NCI-H345 (cell line): ENCODE measurements at regions not wholly inside any gene's neighbourhood (a gene's known extent, or its start where the extent isn't known, plus 50 kb on each side); places are given as distances from the start of the nearest gene placed in this dataset.

ENCODE experiments used
- DNase-seq: peaks from one replicate; lab custom pipeline; 2025; lab: John Stamatoyannopoulos, UW

DNA sequence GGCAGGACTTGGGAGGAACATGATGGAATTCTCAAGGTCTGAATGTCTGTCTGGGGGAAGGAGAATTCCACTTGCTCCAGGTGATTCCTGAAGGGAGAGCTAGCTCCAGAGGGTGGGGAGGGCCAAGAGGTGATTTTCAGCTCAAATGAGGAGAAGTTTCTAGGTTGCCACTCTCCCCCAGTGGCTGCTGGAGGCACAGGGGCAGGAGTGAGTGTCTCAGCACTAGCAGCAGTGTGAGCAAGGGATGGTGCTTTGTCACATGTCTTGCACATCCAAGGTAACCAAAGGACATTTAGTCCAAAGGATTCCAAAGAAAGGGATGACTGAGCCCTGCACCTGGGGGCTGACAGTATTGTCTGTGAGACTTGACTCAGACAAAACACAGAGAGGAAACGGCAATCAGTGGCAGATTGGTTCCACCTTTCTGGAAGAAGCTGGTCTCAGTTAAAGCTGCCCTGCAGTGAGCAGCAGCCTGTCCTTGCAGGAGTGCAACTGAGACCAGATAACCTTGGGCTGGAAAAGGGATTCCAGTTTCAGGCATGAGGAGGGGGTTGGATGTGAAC is 51.2 kb upstream of the PCBD1 start:
- DNase-seq: no peak

DNA sequence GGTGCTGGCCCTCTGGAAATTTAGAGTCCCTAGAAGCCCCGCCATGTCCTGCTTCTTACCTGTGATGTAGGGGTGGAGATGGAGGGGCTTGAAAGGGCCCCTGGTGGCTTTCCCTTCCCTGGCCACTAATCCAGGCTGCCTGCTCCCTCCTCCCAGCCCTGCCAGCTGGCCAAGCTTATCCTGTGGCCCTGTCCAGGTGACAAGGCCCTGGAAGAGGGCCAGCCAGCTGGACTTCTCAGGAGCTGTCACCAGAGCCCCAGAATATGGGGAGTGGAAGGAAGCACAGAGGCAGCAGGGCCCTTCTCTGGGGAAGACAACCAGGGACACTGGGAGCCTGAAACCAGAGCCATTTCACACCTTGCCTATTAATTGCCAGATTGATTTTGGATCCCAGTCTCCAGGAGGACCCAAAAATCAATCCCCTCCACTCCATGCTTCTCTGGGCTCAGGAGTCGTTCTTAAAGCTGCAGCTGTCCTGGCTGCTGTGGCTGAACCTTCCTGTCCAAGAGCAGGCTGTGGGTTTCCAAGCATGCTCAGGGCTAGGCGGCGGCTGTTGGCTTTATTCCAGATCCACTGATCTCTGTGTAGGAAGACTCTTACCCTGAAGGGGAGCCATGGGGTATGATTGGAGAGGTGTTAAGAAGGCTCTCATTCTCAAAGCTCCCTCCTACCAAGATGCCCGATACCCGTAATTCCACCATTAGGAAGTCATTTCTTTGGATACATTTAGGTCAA is 52.6 kb upstream of the PCBD1 start:
- peak; percentile 2 for DNase-seq

DNA sequence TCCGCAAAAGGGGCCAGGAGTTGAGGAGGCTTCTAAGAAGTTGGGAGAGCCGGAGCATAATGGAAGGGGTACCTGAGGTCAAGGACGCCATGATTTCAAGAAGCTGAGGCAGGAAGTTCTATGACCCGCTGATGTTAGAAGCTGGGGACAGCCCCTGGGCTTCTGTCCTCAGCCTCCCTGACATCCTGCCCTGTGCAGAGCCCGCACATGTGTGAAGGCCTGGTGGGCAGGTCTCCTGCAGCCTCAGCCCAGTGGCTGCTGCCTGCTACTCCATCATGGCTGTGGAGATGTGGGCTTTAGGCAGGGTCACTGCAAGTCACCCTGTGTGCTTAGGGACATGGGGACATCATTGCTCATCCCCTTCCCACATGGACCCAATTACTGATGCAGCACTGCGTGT is 53.8 kb upstream of the PCBD1 start:
- DNase-seq: no peak

DNA sequence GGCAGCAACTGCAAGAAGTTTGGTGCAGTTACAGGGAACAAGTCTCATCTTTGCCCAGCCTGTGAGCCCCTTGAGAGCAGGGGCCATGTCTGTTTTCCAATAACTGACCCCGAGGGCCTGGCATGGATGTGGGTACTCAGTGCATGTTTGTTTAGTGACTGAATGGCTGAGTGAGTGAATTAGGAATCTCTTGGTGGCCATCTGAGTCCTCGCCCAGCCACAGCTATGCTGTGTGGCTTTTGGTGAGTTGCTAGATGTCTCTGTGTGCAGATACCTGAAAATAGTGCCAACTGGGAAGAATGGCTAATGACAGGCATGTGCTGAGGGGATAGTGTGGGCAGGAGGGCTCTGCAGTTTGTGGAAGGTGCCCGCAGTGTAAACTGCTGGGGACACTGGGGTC is 54.4 kb upstream of the PCBD1 start:
- DNase-seq: no peak

DNA sequence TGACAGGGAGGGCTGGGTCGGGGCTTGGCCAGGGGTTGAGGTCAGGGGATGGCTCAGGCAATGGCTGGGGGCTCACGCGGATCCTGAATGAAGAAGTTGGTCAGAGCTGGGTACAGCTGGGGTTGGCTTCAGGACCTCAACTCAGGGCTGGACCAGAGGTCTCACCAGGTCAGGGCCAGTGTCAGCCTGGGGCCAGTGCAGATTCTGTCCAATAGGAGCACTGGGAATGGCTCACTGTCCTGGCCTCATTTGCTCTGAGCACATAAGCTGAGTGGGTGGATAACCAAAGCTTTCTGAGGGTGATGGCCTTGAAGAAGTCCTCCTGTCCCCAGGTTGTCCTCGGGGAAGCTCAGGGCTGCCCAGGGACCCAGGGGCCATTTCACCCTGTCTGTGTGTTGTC is 54.9 kb upstream of the PCBD1 start:
- DNase-seq: no peak

DNA sequence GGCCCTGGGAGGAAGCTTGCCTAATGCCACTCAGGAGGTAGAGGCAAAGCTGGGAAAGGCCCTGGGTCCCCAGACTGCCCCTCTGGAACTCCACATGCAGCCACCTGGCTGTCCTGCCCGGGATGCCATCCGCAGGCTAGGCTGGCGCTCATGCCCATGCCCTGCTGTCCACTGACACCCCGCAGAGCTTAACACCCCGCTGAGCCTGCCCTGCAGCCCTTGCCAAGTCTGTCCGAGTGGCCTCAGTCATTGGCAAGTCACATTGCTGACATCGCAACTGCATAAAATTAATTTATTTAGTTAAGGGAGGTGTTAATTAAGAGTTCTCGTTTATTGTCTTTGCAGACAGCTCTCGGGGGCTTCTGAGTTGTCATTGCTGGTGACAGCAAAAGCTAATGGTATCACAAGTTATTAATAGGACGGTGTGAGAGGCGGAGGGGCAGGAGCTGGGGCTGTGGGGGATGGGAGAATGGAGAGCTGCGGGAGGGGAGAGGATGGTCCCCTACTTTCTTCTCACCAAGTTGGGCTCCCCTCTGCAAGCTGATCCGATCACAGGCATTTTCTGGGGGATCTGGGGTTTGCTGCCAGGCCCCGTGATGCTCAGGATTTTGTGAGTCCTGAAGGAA is 55.6 kb upstream of the PCBD1 start:
- no peak for DNase-seq

DNA sequence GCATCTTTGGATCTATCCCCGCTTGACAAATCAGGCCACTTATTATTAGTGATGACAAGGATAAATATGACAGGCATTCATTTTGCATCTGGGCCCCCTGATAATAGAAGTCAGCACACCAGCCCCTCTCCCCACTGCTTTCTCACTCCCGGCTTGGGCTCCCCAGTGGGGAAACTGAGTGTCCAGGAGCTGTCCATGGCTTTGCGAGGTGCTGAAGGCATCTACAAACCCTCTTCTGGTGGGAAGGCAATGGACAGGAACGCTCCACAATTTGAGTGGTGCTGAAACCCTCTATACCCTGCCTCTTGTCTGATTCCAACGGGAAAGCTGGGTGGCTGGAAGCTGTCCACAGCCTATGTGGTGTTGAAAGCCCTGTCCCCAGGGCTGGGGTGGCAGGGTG is 61.7 kb upstream of the PCBD1 start:
- no peak for DNase-seq

DNA sequence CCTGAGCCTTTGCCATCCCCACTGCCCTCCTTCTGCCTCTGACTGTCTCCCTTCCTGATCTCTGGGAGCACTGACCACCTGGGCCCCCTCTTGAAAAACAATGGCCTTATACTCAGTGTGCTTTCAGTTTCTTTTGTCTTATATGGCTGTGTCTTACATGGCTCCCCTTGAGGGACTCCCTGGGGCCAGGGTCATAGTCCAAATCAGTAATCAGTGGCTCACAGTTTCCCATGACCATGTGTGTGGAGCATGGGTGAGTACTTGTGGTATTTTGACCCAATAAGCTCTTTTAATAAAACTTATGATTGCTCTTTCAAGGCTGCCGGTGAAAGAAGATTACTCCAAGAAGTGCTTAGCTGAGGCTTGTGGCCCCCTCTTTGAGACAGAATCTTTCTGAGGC is 62.4 kb upstream of the PCBD1 start:
- no peak for DNase-seq

DNA sequence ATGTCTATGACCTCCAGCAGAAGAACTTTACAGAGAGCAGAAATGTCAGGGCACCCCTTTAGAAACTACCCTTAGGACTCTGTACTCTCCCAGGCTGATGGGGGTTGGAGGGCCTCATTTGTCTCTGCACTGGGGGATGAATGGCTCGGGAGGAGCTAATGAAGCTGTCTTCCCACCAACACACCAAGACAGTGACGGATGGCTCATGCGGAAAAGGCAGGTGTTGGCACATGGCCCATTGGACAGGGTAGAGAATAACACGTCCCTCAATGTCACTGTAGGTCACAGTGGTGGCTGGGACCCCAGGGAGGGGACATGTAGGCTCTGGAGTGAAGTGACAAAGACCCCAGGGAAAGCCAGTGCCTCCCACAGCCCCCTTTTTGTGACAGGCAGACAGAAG is 64.0 kb upstream of the PCBD1 start:
- DNase-seq: no peak

DNA sequence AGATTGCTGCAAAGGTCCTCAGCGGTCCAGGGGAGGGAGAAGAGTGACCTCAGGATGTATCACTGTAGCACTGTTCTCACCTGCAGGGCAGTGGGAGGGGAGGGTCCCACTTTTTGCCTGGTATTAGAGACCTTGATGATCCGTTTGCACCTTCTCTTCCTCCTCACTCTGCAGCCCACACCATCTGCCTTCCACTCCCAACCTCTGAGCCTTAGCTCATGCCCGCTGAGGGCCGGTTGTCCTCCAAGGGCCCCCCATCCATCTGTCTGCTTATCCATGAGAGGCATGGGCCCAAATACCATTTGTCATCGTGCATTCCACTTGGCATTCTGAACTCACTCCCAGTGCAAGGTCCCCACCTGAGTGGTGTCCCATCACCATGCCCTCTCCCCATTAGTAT is 64.6 kb upstream of the PCBD1 start:
- DNase-seq: no peak

DNA sequence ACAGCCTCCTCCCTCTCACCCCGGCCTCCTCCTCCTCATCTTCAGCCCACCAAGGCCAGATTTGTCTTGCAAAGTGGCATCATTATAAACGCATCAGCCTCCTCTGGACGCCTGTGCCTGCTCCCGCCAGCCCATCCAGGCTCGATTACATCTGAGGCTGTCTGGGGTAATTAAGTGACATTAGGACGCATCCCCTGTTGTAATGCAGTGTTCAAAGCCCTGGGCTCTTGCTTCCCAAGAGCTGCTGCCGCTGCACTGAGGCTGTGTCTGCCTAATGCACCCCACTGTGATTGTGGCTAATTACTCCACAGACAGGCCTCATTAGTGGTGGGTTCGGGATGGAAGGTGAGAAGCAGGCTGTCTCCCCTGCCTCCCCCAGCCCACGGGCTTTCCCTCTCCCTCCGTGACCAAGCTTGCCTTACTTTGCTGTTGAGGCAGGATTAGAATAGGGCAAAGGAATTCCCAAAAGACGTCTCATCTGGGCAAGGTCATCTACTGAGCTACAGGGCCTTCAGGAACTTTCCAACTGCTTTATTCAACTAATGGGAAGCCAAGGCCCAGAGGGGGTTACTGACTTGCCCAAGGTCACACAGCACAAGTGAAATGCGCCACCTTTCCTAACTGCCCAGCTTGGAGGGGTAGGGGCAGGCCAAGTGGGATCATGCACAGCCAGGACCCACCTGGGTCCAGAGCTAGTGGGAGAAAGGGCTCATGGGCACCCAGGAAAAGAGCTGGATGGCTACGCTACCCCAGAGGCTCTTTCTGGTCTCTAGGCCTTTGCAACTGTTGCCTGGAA is 66.2 kb upstream of the PCBD1 start:
- no peak for DNase-seq

DNA sequence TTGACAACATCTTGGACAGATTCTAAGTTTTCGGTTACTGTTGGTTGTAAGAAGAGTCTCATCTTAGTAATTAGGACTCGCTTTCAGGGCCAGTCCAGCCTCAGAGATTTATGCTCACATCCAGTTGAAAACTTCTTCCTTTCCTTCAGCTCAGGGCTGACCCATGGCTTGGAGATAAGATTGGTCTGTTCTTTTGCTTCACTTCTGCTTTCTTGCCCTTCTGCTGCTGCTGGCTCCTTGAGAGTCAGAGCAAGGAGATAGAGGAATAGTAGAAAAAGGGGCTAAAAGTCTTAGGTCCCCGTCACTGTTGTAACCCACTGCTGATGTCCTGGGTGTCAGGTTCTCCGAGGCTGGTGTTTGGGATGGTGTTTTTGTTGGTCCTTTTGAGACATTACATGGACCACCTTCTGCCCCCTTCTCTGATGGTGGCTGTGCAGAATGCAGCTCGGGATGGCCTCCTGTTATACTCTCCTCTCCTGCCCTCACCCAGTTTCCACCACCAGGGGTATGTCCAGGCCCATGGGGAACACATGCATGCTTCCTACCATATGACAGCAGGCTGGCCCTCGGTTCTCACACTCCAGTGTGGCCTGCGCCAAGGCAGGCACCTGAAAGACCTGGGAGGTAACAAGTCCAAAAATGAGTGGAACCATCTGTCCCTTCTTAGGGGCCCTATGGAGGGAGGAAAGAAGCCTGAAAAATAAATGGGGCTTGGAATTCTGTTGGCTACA is 67.8 kb upstream of the PCBD1 start:
- no peak for DNase-seq

DNA sequence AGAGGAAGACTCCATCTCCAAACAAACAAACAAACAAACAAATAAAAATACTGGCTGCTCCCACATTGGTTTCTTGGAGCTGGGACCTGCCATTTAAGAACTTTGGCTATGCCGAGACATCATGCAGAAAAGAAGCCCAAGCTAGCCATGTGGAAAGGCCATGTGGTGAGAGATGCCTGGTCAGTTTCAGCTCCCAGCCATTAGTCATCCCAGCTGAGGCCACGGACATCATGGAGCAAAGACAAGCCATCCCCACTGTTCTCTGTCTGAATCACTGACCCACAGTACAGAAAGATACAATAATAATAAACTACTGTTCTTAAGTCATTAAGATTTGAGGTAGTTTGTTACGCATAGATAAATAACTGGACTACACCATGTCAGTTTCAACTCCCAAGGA is 70.0 kb upstream of the PCBD1 start:
- no peak for DNase-seq

DNA sequence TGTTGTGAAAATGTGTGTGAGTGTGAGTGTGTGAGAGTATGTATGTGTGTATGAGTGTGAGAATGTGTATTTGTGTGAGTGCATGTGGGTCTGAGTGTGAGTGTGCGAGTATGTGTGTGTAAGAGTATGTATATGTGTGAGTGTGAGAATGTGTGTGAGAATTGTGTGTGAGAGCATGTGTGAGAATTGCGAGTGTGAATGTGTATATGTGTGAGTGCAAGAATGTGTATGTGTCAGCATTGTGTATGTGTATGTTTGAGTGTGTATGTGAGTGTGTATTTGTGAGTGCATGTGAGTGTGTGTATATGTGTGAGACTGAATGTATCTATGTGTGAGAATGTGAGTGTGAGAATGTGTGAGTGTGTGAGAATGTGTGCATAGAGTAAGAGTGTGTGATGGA is 72.0 kb upstream of the PCBD1 start:
- DNase-seq: no peak

DNA sequence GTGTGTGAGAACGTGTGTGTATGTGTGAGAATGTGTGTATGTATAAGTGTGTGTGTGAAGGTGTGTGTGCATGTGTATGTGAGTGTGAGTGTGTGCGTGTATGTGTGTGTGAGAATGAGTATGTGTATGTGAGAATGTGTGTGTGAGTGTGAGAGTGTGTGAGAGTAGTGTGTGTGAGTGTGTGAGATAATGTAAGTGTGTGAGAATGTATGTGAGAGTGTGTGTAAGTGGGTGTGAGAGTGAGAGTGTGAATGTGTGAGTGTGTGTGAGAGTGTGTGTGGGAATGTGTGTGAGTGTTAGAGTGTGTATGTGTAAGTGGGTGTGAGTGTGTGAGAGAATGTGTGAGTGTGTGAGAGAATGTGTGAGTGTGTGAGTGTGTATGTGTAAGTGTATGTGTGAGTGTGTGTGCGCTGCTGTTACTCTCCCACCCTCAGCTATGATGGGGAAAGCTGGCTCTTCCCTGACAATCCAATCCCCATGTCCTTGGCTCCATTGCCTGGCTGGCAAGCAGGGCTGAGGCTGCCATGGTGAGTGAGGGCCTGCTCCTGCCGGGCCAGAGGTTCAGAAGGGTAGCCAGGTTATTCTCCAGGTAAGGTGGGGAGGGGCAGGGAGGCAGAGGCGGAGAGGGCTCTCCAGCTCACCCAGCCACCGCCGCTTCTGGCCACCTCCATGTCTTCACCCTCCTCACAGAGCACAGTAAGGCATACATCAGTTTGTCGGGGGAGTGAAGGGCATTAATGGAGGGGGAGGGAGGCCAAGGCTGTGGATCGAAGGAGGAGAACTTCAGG is 72.6 kb upstream of the PCBD1 start:
- DNase-seq: no peak

DNA sequence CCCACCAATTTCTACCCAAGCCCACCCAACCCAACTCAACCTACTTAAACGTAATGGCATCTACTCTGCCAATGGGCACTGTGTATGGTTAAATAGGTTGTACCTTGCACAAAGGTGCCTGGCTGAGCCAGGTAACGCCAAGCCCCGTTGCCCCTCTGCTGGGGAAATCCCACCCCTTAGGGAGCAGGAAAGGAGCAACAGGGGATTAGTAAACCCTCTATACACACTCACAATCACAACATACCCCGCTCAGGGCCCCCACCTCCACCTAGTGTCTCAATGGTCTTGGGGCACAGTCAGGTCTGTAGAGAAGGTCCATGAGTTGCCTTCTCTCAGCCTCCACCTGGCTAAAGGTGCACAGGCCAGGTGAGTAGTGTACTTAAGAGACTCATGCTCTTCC is 74.3 kb upstream of the PCBD1 start:
- DNase-seq: no peak

DNA sequence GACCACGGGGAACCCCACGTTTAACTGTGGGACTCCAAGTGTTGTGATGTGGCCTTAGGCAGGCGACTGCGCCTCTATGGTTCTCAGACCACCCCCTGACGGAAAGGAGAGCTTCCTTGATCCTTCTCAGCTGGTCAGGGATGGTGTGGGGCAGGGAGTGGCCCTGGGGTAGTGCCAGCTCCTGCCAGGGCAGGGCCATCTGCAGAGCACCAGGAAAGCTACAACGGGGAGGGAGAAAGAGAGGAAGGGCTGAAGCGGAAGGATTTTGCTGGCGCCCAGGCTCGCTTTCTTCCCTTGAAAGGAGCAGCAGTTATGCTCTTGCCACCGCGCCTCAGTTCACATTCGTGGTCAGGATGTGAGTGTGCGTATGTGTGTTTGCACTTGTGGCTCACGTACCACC is 74.9 kb upstream of the PCBD1 start:
- no peak for DNase-seq

DNA sequence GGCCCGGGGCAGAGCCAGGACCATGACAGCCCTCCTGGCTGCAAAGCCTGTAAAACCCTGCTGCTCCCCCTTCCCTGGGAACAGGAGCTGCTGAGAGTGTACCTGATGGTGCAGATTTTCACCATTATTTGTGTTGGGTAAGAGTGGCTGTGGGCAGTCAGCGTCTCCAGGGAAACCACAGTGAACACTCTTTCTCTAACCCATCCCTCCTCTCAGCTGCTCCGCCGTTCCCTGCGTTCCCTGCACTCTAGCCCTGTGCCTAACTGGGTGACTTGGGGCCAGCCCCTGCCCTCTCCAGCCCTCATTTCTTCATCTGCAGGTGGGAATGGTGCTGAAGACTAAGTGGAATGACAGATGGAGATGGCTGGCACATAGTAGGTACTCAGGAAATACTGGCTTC is 75.9 kb upstream of the PCBD1 start:
- DNase-seq: no peak

DNA sequence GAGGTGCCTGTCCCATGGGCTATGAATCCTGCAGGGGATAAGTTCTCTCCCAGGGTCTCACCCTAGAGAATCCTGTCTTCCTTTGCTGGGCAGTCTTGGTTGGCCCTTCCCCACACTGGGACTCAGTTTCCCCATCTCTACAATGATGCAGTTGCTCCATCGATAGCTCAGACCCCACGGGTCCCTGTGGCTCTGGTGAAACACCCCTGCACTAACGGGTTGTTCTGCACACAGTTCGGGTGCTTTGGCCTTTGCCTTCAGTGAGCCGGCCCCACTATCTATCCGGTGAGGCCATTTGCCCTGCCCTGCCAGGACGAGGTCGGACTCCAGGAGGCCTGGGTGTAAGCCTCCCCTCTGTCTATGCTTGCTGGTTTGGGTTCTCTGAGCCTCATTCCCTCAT is 76.5 kb upstream of the PCBD1 start:
- DNase-seq: no peak

DNA sequence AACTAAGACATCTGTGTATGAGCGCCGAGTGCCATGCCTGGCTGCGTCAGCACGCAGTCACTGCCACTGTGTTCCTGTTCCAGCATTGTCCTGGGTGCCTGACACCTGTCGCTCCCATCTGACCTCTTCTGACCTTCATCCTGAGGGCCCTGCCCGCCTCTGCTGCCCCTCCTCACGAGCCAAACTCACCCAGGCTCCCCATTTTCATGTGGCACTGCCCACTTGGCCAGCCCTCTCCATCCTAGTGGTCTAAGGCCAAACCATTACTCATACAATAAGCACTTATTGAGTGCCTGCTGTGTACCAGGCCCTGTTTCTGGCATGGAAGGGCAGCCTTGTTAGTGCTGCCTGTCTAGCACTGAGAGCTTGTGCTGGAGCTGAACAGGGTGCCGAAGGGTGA is 77.2 kb upstream of the PCBD1 start:
- DNase-seq: no peak
